GM12878 (cell line): ENCODE measurements at regions not wholly inside any gene's neighbourhood (a gene's known extent, or its start where the extent isn't known, plus 50 kb on each side); places are given as distances from the start of the nearest gene placed in this dataset.

ENCODE experiments used
- GABPA ChIP-seq: IDR thresholded peaks from 2 replicates; pipeline ENCODE4 v1.6.1; 2014; ENCODE audit warnings: antibody characterized with exemption, low read depth, mild to moderate bottlenecking, inconsistent platforms
- KDM1A ChIP-seq: fragments of 200-600 bp; sonication (generic); IDR thresholded peaks from 2 replicates; pipeline ENCODE4 v1.6.1; 2016; ENCODE audit warnings: borderline replicate concordance
- MYC ChIP-seq: IDR thresholded peaks from 2 replicates; pipeline ENCODE4 v1.6.1; 2011; ENCODE audit warnings: mild to moderate bottlenecking, low read length, moderate library complexity, inconsistent platforms; ENCODE audit not compliant: insufficient read depth, insufficient replicate concordance, insufficient read length, severe bottlenecking
- POLR2A ChIP-seq: IDR thresholded peaks from 2 replicates; pipeline ENCODE4 v1.6.1; 2011; ENCODE audit warnings: low read depth, mild to moderate bottlenecking, low read length
- POLR2AphosphoS5 ChIP-seq: IDR thresholded peaks from 2 replicates; pipeline ENCODE4 v1.6.1; 2011; ENCODE audit warnings: mild to moderate bottlenecking, low read length, inconsistent platforms
- RELA ChIP-seq: fragments of 450-650 bp; IDR thresholded peaks from 2 replicates; pipeline ENCODE4 v1.8.0; 2014; ENCODE audit warnings: borderline replicate concordance; ENCODE audit not compliant: partially characterized antibody
- TF ChIP-seq, protein P1 (sequence below): IDR thresholded peaks from 2 replicates; pipeline ENCODE4 v1.6.1; 2011; ENCODE audit warnings: low read depth, low read length, improper control_type of control experiment, borderline replicate concordance
- TF ChIP-seq, protein P2 (sequence below), 3 experiments: IDR thresholded peaks in 2 of 3; conservative IDR thresholded peaks in 1 of 3; 2 replicates each; pipeline ENCODE4 v1.5.1; 2011; ENCODE audit warnings: low read depth in 3 of 3, low read length in 3 of 3, mild to moderate bottlenecking in 3 of 3, control low read depth in 2 of 3, moderate library complexity in 2 of 3, inconsistent platforms in 1 of 3, mixed read lengths in 1 of 3; ENCODE audit not compliant: control insufficient read depth in 2 of 3, insufficient read depth in 1 of 3; ENCODE audit errors: extremely low read depth in 1 of 3

DNA sequence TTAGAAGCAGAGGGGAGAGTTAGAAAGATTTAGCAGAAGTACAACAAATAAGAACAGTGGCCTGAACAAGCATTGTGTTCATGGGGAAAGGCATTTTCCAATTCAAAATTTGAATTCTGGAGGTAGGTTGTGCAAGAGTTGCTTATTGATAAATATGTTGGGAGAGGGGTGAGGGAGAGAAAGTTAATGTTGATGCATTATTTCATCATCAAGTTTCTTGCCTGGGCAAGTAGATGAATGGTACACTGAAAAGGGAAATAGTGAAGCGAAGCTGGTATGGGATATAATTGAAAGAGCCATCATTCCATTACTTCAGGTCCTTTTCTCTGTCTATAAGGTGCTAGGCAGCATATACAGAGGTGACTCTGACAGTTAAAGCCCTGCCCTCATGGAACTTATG lies 288.9 kb upstream of the GBE1 start:
- TF ChIP-seq RELA (no peak), GABPA (no peak), MYC (no peak), POLR2A (no peak), KDM1A (no peak), POLR2AphosphoS5 (no peak)
- TF ChIP-seq, protein P1, sequence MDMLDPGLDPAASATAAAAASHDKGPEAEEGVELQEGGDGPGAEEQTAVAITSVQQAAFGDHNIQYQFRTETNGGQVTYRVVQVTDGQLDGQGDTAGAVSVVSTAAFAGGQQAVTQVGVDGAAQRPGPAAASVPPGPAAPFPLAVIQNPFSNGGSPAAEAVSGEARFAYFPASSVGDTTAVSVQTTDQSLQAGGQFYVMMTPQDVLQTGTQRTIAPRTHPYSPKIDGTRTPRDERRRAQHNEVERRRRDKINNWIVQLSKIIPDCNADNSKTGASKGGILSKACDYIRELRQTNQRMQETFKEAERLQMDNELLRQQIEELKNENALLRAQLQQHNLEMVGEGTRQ, result no peak
- TF ChIP-seq, protein P2, sequence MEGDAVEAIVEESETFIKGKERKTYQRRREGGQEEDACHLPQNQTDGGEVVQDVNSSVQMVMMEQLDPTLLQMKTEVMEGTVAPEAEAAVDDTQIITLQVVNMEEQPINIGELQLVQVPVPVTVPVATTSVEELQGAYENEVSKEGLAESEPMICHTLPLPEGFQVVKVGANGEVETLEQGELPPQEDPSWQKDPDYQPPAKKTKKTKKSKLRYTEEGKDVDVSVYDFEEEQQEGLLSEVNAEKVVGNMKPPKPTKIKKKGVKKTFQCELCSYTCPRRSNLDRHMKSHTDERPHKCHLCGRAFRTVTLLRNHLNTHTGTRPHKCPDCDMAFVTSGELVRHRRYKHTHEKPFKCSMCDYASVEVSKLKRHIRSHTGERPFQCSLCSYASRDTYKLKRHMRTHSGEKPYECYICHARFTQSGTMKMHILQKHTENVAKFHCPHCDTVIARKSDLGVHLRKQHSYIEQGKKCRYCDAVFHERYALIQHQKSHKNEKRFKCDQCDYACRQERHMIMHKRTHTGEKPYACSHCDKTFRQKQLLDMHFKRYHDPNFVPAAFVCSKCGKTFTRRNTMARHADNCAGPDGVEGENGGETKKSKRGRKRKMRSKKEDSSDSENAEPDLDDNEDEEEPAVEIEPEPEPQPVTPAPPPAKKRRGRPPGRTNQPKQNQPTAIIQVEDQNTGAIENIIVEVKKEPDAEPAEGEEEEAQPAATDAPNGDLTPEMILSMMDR (IDR thresholded peaks at IDR 0.05 in 2 of 3, conservative IDR thresholded peaks at IDR 0.05 in 1 of 3; ENCODE audit: control insufficient read depth in 2 of 3, extremely low read depth in 1 of 3, insufficient read depth in 1 of 3, low read depth in 3 of 3, low read length in 3 of 3), result no peak
